GM12873 (cell line): ENCODE measurements at regions not wholly inside any gene's neighbourhood (a gene's known extent, or its start where the extent isn't known, plus 50 kb on each side); places are given as distances from the start of the nearest gene placed in this dataset.

Experiments used
- TF ChIP-seq, protein P1 (sequence below): IDR thresholded peaks from 2 replicates; pipeline ENCODE4 v1.5.1; 2012; ENCODE audit warnings: low read depth, mild to moderate bottlenecking, moderate library complexity, low read length, control low read depth; ENCODE audit not compliant: insufficient read depth; ENCODE audit errors: missing control alignments

DNA sequence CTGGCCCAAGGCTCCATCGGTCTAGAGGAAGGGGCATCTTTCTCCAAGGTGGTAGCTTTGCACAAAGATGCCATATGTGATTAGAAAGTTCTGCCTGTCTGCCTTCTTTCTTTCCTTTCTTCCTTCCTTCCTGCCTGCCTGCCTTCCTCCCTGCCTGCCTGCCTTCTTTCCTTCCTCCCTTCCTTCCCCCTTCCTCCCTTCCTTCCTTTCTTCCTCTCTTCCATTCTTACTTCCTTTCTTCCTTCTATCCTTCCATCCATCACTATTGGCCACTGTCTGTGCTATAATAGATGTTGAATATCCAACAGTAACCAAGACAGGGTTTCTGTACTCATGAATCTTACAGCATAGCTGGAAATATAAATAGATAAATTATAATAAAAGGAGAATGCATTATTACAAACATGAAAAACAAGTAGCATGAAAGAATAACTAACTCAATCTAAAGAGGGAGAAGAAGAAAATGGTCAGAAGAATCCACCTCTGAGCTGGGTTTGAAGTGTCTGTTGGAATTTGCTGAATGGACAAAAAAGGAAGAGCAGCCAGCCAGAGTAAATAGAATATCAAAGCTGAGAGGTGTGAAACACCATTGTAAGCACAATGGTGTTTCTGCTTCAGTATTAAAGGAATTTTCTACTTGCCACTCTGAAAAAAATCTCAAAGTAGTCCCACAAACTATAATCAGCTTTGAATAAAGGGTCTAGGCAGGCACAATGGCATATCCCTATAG lies 250.6 kb upstream of the NR5A2 start:
- TF ChIP-seq, protein P1, sequence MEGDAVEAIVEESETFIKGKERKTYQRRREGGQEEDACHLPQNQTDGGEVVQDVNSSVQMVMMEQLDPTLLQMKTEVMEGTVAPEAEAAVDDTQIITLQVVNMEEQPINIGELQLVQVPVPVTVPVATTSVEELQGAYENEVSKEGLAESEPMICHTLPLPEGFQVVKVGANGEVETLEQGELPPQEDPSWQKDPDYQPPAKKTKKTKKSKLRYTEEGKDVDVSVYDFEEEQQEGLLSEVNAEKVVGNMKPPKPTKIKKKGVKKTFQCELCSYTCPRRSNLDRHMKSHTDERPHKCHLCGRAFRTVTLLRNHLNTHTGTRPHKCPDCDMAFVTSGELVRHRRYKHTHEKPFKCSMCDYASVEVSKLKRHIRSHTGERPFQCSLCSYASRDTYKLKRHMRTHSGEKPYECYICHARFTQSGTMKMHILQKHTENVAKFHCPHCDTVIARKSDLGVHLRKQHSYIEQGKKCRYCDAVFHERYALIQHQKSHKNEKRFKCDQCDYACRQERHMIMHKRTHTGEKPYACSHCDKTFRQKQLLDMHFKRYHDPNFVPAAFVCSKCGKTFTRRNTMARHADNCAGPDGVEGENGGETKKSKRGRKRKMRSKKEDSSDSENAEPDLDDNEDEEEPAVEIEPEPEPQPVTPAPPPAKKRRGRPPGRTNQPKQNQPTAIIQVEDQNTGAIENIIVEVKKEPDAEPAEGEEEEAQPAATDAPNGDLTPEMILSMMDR, result no peak

DNA sequence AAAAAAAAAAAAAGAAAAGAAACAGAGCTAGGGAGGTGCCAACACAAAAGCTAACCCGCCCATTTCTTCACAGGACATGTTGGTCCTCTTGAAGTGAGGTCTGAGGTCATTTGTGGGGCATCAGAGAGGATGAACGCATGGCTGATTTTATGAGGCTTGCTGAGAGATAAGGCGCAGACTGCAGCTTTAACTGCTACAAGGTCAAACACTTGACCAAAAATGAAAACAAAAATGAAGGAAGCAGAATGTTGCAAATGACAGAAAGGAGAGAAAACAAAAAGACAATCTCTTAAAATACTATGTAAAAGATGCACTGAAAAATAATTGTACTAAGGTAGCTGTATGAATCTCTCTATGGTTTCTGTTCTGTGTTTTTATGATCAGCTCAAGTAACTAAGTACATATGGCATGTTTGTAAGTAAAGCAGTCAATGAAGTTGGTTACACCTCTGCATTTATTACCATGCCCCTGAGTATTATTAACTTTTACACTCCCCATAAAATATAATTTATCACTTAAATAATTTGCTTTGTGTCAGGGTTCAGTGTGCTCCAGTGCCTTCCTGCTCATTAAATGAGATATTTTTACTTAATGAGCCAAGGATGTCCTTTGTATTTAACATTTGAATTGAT lies 249.1 kb upstream of the NR5A2 start:
- TF ChIP-seq, protein P1, result no peak

DNA sequence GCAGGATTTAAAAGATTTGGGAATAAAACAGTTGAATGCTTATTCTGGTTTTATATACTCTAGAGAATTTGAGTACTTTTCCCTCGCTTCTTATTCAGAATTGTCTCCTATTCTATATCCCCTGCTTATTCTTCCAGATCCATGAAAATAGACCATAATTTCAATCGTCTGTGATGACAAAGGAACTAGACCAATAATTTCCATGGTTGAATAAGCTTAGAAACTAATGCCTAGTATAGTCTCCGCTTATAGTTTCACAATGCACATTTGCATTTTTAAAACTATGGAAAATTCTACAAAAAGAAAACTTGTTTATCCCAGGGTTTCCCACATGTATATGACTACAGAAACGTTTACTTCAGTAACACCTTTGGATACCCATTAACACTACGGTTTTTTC lies 247.4 kb upstream of the NR5A2 start:
- TF ChIP-seq, protein P1, result no peak

DNA sequence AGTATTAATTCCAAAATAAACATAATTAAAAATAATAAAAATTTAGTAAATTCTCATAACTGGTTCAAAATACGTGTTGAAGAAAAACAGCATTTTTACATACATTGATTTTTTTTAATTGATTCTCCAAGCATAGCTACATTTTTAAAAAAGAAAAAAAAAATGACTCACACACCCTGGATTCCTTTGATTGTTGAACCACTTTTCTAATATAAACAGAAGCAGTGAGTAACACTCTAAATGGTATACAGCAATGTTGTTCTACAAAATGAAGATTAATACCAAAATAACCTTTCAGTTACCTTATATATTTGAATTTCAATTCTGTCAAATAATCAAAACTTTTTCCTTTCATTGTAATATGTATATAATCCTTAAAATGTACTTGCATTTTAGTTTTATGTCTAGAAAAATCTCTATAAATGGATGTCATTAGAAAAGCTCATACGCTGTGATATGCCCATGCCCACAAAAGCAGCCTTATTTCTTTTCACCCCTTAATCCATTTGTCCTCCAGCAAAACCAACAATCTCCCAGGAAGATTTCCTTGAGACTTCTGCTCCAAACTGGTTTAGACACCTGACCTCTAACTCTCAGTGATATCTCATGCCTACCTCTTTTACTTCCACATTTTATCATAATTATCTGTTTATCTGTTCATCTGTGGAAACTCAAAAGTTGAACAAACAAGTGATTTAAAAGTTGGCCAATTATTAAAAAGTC lies 246.4 kb upstream of the NR5A2 start:
- TF ChIP-seq, protein P1, result no peak

DNA sequence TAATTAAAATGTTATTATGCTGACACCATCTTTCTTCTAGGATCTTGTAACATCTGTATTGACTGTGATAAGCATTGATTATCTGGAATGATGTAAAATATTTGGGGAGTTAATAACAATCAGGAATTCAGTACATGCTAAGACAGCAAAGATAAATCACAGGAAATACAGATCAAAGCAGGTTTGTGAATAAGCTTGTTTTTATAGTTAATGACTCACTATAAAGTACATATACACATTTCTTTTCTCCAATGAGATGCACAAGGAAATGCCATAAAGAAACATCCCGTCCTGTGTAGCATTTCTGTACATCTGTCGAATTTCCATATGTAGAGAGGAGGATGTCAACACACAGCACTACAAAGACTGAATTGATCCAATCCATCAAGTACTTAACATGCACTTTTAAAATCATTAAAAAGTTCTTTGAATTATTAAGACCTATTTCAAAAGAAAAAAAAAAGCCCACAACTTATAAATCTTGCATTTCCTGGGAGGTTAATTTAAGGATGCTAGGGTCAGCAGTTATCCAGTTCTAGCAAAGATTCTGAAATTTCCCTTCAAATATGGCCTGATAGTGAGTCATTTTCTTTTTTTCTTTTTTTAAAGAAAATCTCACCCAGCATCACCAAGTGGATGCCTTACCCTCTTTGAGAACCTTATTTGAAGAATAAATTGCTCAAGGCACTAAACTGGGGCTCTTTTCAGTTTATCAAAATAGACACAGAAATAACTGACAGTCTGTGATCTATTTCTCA lies 243.2 kb upstream of the NR5A2 start:
- TF ChIP-seq, protein P1, result no peak

DNA sequence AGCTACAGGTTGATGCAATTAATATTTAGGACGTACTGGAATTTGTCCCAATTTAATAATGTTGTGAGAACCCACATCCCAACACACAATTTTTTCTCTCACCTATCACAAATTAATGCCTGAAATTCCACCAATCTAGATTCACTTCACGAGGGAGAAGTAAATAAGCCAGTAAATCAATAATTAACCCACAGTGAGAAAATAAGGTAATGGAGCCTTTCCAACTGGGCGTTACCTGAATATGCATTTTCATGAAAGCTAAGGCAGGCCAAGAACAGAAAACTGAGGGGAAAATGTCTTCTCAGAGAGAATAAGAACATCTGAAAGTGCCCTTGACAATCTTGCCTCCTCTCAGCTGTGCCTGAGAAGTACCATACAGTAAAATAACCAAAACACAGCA lies 240.8 kb upstream of the NR5A2 start:
- TF ChIP-seq, protein P1, result no peak

DNA sequence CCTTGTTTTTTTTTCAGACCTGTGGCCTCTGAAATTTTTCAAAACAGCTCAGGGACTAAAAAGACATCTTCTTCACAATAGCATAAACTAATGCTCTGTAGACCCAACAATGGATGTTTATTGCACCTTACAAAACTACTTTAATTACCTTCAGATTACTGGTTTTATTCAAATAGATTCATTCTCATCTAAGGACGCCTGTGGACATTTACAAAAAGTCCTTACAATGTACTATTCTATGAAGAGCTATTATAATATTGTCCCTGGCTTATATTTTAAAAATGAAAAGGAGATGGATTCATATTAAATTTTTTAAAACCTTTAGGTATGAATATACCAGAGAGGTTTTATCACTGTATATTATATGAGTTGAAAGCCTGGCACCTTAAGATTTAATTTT lies 238.4 kb upstream of the NR5A2 start:
- TF ChIP-seq, protein P1, result no peak
